ENCODE measurements at regions not wholly inside any gene's neighbourhood (a gene's known extent, or its start where the extent isn't known, plus 50 kb on each side); places are given as distances from the start of the nearest gene placed in this dataset.
A peak's percentile ranks its signal among the peaks of the same experiment; 100 is the strongest.

- Histone ChIP-seq H3K36me3 (ENCODE audit: control insufficient read depth in 4 of 4, insufficient read depth in 4 of 4, low read length in 3 of 4) (no peaks in the 10 kb centered on the region), H3K27ac (ENCODE audit: insufficient read depth in 1 of 2, low read depth in 1 of 2, low read length in 2 of 2, poor library complexity in 1 of 2, severe bottlenecking in 2 of 2) (no peak overlapping the region), H3K9me3 (ENCODE audit: control extremely low read depth in 1 of 5, control insufficient read depth in 4 of 5, insufficient read depth in 2 of 5, low read depth in 1 of 5, low read length in 4 of 5) (no peaks in the 10 kb centered on the region), H3K4me3 (ENCODE audit: control insufficient read depth in 1 of 7, extremely low read depth in 1 of 7, insufficient read depth in 4 of 7, low read depth in 2 of 7, low read length in 6 of 7) (no peak overlapping the region), H3K27me3 (replicated peaks in 2 of 5; ENCODE audit: control insufficient read depth in 4 of 5, insufficient read depth in 5 of 5, low read length in 4 of 5) (no peaks in the 10 kb centered on the region), H3K4me1 (ENCODE audit: control extremely low read depth in 1 of 4, control insufficient read depth in 4 of 4, insufficient read depth in 4 of 4, low read length in 3 of 4) (no peaks in the 10 kb centered on the region)
- ChIA-PET POLR2A (no interaction called here), CTCF (no interaction called here)
- DNase-seq, result no peak
- no CpG with 5 or more reads among the region's 1 CpG for WGBS (ENCODE audit: insufficient coverage)
Observed at GRCh38 chr17:12536472-12536871, 129.2 kb upstream of the MYOCD start.

GRCh38 chr17:12537436-12537835 lies 128.3 kb upstream of the MYOCD start:
- WGBS (ENCODE audit: insufficient coverage), result 80% methylated on average over 1 of the region's 3 CpGs
- CTCF ChIA-PET, result no interaction called here
- DNase-seq, result no peak
- H3K36me3 ChIP-seq (ENCODE audit: control insufficient read depth in 4 of 4, insufficient read depth in 4 of 4, low read length in 3 of 4), result no peaks in the 10 kb centered on the region
- H3K9me3 ChIP-seq (ENCODE audit: control extremely low read depth in 1 of 5, control insufficient read depth in 4 of 5, insufficient read depth in 2 of 5, low read depth in 1 of 5, low read length in 4 of 5), result no peaks in the 10 kb centered on the region
- no peak overlapping the region for H3K27ac ChIP-seq (ENCODE audit: insufficient read depth in 1 of 2, low read depth in 1 of 2, low read length in 2 of 2, poor library complexity in 1 of 2, severe bottlenecking in 2 of 2)
- POLR2A ChIA-PET, result no interaction called here
- no peaks in the 10 kb centered on the region for H3K4me1 ChIP-seq (ENCODE audit: control extremely low read depth in 1 of 4, control insufficient read depth in 4 of 4, insufficient read depth in 4 of 4, low read length in 3 of 4)
- no peaks in the 10 kb centered on the region for H3K27me3 ChIP-seq (replicated peaks in 2 of 5; ENCODE audit: control insufficient read depth in 4 of 5, insufficient read depth in 5 of 5, low read length in 4 of 5)
- H3K4me3 ChIP-seq (ENCODE audit: control insufficient read depth in 1 of 7, extremely low read depth in 1 of 7, insufficient read depth in 4 of 7, low read depth in 2 of 7, low read length in 6 of 7), result no peak overlapping the region

- no peak for DNase-seq
- H3K27me3 ChIP-seq (replicated peaks in 2 of 5; ENCODE audit: control insufficient read depth in 4 of 5, insufficient read depth in 5 of 5, low read length in 4 of 5), result no peaks in the 10 kb centered on the region
- WGBS (ENCODE audit: insufficient coverage), result 86% methylated on average over 1 of the region's 2 CpGs
- no peak overlapping the region for H3K27ac ChIP-seq (ENCODE audit: insufficient read depth in 1 of 2, low read depth in 1 of 2, low read length in 2 of 2, poor library complexity in 1 of 2, severe bottlenecking in 2 of 2)
- H3K36me3 ChIP-seq (ENCODE audit: control insufficient read depth in 4 of 4, insufficient read depth in 4 of 4, low read length in 3 of 4), result no peaks in the 10 kb centered on the region
- no peaks in the 10 kb centered on the region for H3K4me1 ChIP-seq (ENCODE audit: control extremely low read depth in 1 of 4, control insufficient read depth in 4 of 4, insufficient read depth in 4 of 4, low read length in 3 of 4)
- ChIA-PET CTCF (no interaction called here), POLR2A (no interaction called here)
- H3K4me3 ChIP-seq (ENCODE audit: control insufficient read depth in 1 of 7, extremely low read depth in 1 of 7, insufficient read depth in 4 of 7, low read depth in 2 of 7, low read length in 6 of 7), result no peak overlapping the region
- H3K9me3 ChIP-seq (ENCODE audit: control extremely low read depth in 1 of 5, control insufficient read depth in 4 of 5, insufficient read depth in 2 of 5, low read depth in 1 of 5, low read length in 4 of 5), result no peaks in the 10 kb centered on the region
Observed at GRCh38 chr17:12538003-12538402, 127.7 kb upstream of the MYOCD start.

GRCh38 chr17:12545877-12546513 lies 119.7 kb upstream of the MYOCD start:
- 28% methylated on average over 5 of the region's 9 CpGs for WGBS (ENCODE audit: insufficient coverage)

GRCh38 chr17:12546983-12547382 lies 118.7 kb upstream of the MYOCD start:
- POLR2A ChIA-PET, result no interaction called here
- CTCF ChIA-PET, result interaction anchor here (1.5 kb wide), 1 partner anchor 77 kb away, joined by 3 read pairs; no protein-coding TSS in a partner anchor
- no CpG with 5 or more reads among the region's 2 CpGs for WGBS (ENCODE audit: insufficient coverage)

More at GRCh38 chr17:12545877-12546513, 119.7 kb upstream of the MYOCD start:
- CTCF ChIA-PET, result interaction anchor here (0.6 to 1.6 kb wide), 5 partner anchors 18 to 457 kb away, joined by 3 to 4 read pairs (median 3); no protein-coding TSS in a partner anchor
- POLR2A ChIA-PET, result interaction anchor here (0.6 kb wide), 1 partner anchor 1424 kb away, joined by 6 read pairs; no protein-coding TSS in a partner anchor
- Histone ChIP-seq H3K4me3 (ENCODE audit: control insufficient read depth in 1 of 7, extremely low read depth in 1 of 7, insufficient read depth in 4 of 7, low read depth in 2 of 7, low read length in 6 of 7) (no peak overlapping the region), H3K36me3 (ENCODE audit: control insufficient read depth in 4 of 4, insufficient read depth in 4 of 4, low read length in 3 of 4) (no peaks in the 10 kb centered on the region), H3K9me3 (ENCODE audit: control extremely low read depth in 1 of 5, control insufficient read depth in 4 of 5, insufficient read depth in 2 of 5, low read depth in 1 of 5, low read length in 4 of 5) (no peaks in the 10 kb centered on the region), H3K4me1 (ENCODE audit: control extremely low read depth in 1 of 4, control insufficient read depth in 4 of 4, insufficient read depth in 4 of 4, low read length in 3 of 4) (no peaks in the 10 kb centered on the region), H3K27me3 (replicated peaks in 2 of 5; ENCODE audit: control insufficient read depth in 4 of 5, insufficient read depth in 5 of 5, low read length in 4 of 5) (no peaks in the 10 kb centered on the region), H3K27ac (ENCODE audit: insufficient read depth in 1 of 2, low read depth in 1 of 2, low read length in 2 of 2, poor library complexity in 1 of 2, severe bottlenecking in 2 of 2) (no peak overlapping the region)
- peak; percentile 9 to 29 (median 25) for DNase-seq

GRCh38 chr17:12547831-12548230 lies 117.9 kb upstream of the MYOCD start:
- CTCF ChIA-PET, result interaction anchor here (1.2 kb wide), 1 partner anchor 27 kb away, joined by 3 read pairs; no protein-coding TSS in a partner anchor
- Histone ChIP-seq H3K27ac (ENCODE audit: insufficient read depth in 1 of 2, low read depth in 1 of 2, low read length in 2 of 2, poor library complexity in 1 of 2, severe bottlenecking in 2 of 2) (no peak overlapping the region), H3K4me1 (ENCODE audit: control extremely low read depth in 1 of 4, control insufficient read depth in 4 of 4, insufficient read depth in 4 of 4, low read length in 3 of 4) (no peaks in the 10 kb centered on the region), H3K27me3 (replicated peaks in 2 of 5; ENCODE audit: control insufficient read depth in 4 of 5, insufficient read depth in 5 of 5, low read length in 4 of 5) (no peaks in the 10 kb centered on the region), H3K4me3 (ENCODE audit: control insufficient read depth in 1 of 7, extremely low read depth in 1 of 7, insufficient read depth in 4 of 7, low read depth in 2 of 7, low read length in 6 of 7) (no peak overlapping the region), H3K36me3 (ENCODE audit: control insufficient read depth in 4 of 4, insufficient read depth in 4 of 4, low read length in 3 of 4) (no peaks in the 10 kb centered on the region), H3K9me3 (ENCODE audit: control extremely low read depth in 1 of 5, control insufficient read depth in 4 of 5, insufficient read depth in 2 of 5, low read depth in 1 of 5, low read length in 4 of 5) (no peaks in the 10 kb centered on the region)
- 91% methylated on average over 3 of the region's 5 CpGs for WGBS (ENCODE audit: insufficient coverage)
- POLR2A ChIA-PET, result no interaction called here
- DNase-seq, result no peak

More at GRCh38 chr17:12546983-12547382, 118.7 kb upstream of the MYOCD start:
- Histone ChIP-seq H3K27ac (ENCODE audit: insufficient read depth in 1 of 2, low read depth in 1 of 2, low read length in 2 of 2, poor library complexity in 1 of 2, severe bottlenecking in 2 of 2) (no peak overlapping the region), H3K4me1 (ENCODE audit: control extremely low read depth in 1 of 4, control insufficient read depth in 4 of 4, insufficient read depth in 4 of 4, low read length in 3 of 4) (no peaks in the 10 kb centered on the region), H3K36me3 (ENCODE audit: control insufficient read depth in 4 of 4, insufficient read depth in 4 of 4, low read length in 3 of 4) (no peaks in the 10 kb centered on the region), H3K9me3 (ENCODE audit: control extremely low read depth in 1 of 5, control insufficient read depth in 4 of 5, insufficient read depth in 2 of 5, low read depth in 1 of 5, low read length in 4 of 5) (no peaks in the 10 kb centered on the region), H3K4me3 (ENCODE audit: control insufficient read depth in 1 of 7, extremely low read depth in 1 of 7, insufficient read depth in 4 of 7, low read depth in 2 of 7, low read length in 6 of 7) (no peak overlapping the region), H3K27me3 (replicated peaks in 2 of 5; ENCODE audit: control insufficient read depth in 4 of 5, insufficient read depth in 5 of 5, low read length in 4 of 5) (no peaks in the 10 kb centered on the region)
- DNase-seq, result no peak

GRCh38 chr17:12548558-12548957 lies 117.1 kb upstream of the MYOCD start:
- ChIA-PET POLR2A (no interaction called here), CTCF (interaction anchor here (1.2 kb wide), 1 partner anchor 26 kb away, joined by 3 read pairs; no protein-coding TSS in a partner anchor)
- Histone ChIP-seq H3K9me3 (ENCODE audit: control extremely low read depth in 1 of 5, control insufficient read depth in 4 of 5, insufficient read depth in 2 of 5, low read depth in 1 of 5, low read length in 4 of 5) (no peaks in the 10 kb centered on the region), H3K27ac (ENCODE audit: insufficient read depth in 1 of 2, low read depth in 1 of 2, low read length in 2 of 2, poor library complexity in 1 of 2, severe bottlenecking in 2 of 2) (no peak overlapping the region), H3K4me1 (ENCODE audit: control extremely low read depth in 1 of 4, control insufficient read depth in 4 of 4, insufficient read depth in 4 of 4, low read length in 3 of 4) (no peaks in the 10 kb centered on the region), H3K4me3 (ENCODE audit: control insufficient read depth in 1 of 7, extremely low read depth in 1 of 7, insufficient read depth in 4 of 7, low read depth in 2 of 7, low read length in 6 of 7) (no peak overlapping the region), H3K36me3 (ENCODE audit: control insufficient read depth in 4 of 4, insufficient read depth in 4 of 4, low read length in 3 of 4) (no peaks in the 10 kb centered on the region), H3K27me3 (replicated peaks in 2 of 5; ENCODE audit: control insufficient read depth in 4 of 5, insufficient read depth in 5 of 5, low read length in 4 of 5) (no peaks in the 10 kb centered on the region)
- 88% methylated on average over 4 of the region's 4 CpGs for WGBS (ENCODE audit: insufficient coverage)
- DNase-seq, result no peak
